Parathyroid adenoma (tissue), 2 donors: ENCODE measurements at regions not wholly inside any gene's neighbourhood (a gene's known extent, or its start where the extent isn't known, plus 50 kb on each side); places are given as distances from the start of the nearest gene placed in this dataset.

Experiments
- H2AFZ ChIP-seq: fragments of 300-600 bp; sonication (generic); one replicate; pipeline ENCODE4 v1.7.0; 2017; ENCODE audit warnings: antibody characterized with exemption, mild to moderate bottlenecking
- H3K27ac ChIP-seq: fragments of 300-600 bp; sonication (generic); one replicate; pipeline ENCODE4 v1.7.0; 2017
- H3K27me3 ChIP-seq: fragments of 300-600 bp; sonication (generic); one replicate; pipeline ENCODE4 v1.7.0; 2017; ENCODE audit warnings: low read length; ENCODE audit not compliant: control insufficient read depth, insufficient read depth
- H3K36me3 ChIP-seq: fragments of 300-600 bp; sonication (generic); one replicate; pipeline ENCODE4 v1.7.0; 2017; ENCODE audit warnings: low read length; ENCODE audit not compliant: control insufficient read depth, insufficient read depth
- H3K4me1 ChIP-seq: fragments of 300-600 bp; sonication (generic); one replicate; pipeline ENCODE4 v1.7.0; 2017; ENCODE audit warnings: control low read depth
- H3K4me2 ChIP-seq: fragments of 300-600 bp; sonication (generic); one replicate; pipeline ENCODE4 v1.7.0; 2017; ENCODE audit warnings: low read length
- H3K4me3 ChIP-seq: fragments of 300-600 bp; sonication (generic); one replicate; pipeline ENCODE4 v1.7.0; 2017; ENCODE audit warnings: low read depth, low read length
- H3K79me2 ChIP-seq: fragments of 300-600 bp; sonication (generic); one replicate; pipeline ENCODE4 v1.7.0; 2017; ENCODE audit warnings: control low read depth
- H3K9ac ChIP-seq: fragments of 300-600 bp; sonication (generic); one replicate; pipeline ENCODE4 v1.7.0; 2017; ENCODE audit warnings: mild to moderate bottlenecking
- H3K9me3 ChIP-seq: fragments of 300-600 bp; sonication (generic); one replicate; pipeline ENCODE4 v1.7.0; 2017; ENCODE audit warnings: low read length; ENCODE audit not compliant: control insufficient read depth
- TF ChIP-seq, protein P1 (sequence below): fragments of 300-600 bp; sonication (generic); IDR thresholded peaks from one replicate; pipeline ENCODE4 v1.7.0; 2017; ENCODE audit warnings: antibody characterized with exemption, mild to moderate bottlenecking
- donor health status: primary hyperparathyroidism.

DNA sequence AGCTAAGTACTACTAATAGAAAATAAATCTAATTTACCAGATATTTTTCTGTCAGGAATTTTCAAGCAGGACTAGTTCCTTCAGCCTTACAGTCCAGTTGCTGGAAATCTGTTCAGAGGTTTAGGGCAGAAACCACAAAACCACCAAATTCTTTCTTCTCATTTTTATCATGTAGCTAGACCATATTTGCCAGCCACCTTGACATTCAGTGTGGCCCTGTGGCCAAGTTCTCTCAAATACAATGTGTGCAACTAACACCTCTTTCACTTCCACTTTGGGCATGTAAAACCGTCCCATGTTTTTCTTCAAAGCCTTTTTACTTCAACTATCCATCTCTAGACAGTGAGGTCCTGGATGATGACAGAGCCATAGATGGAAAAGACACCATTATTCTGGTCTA lies 1133.2 kb upstream of the CDH18 start:
- Histone ChIP-seq H3K4me2 (no peak overlapping the region), H3K36me3 (no peaks in the 10 kb centered on the region), H3K27me3 (no peaks in the 10 kb centered on the region), H3K79me2 (no peaks in the 10 kb centered on the region), H3K9me3 (no peaks in the 10 kb centered on the region), H3K4me1 (no peaks in the 10 kb centered on the region), H3K9ac (no peak overlapping the region), H3K27ac (no peak overlapping the region), H2AFZ (no peak overlapping the region), H3K4me3 (no peak overlapping the region)
- TF ChIP-seq, protein P1, sequence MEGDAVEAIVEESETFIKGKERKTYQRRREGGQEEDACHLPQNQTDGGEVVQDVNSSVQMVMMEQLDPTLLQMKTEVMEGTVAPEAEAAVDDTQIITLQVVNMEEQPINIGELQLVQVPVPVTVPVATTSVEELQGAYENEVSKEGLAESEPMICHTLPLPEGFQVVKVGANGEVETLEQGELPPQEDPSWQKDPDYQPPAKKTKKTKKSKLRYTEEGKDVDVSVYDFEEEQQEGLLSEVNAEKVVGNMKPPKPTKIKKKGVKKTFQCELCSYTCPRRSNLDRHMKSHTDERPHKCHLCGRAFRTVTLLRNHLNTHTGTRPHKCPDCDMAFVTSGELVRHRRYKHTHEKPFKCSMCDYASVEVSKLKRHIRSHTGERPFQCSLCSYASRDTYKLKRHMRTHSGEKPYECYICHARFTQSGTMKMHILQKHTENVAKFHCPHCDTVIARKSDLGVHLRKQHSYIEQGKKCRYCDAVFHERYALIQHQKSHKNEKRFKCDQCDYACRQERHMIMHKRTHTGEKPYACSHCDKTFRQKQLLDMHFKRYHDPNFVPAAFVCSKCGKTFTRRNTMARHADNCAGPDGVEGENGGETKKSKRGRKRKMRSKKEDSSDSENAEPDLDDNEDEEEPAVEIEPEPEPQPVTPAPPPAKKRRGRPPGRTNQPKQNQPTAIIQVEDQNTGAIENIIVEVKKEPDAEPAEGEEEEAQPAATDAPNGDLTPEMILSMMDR = no peak

- H3K79me2 ChIP-seq = no peaks in the 10 kb centered on the region
- no peak overlapping the region for H3K9ac ChIP-seq
- H3K4me1 ChIP-seq = no peaks in the 10 kb centered on the region
- no peaks in the 10 kb centered on the region for H3K27me3 ChIP-seq
- TF ChIP-seq, protein P1 = no peak
- H3K36me3 ChIP-seq = no peaks in the 10 kb centered on the region
- H3K27ac ChIP-seq = no peak overlapping the region
- no peak overlapping the region for H2AFZ ChIP-seq
- no peak overlapping the region for H3K4me3 ChIP-seq
- no peaks in the 10 kb centered on the region for H3K9me3 ChIP-seq
- H3K4me2 ChIP-seq = no peak overlapping the region
These were observed 1109.7 kb upstream of the CDH18 start for GRCh38 chr5:21097661-21098060.

DNA sequence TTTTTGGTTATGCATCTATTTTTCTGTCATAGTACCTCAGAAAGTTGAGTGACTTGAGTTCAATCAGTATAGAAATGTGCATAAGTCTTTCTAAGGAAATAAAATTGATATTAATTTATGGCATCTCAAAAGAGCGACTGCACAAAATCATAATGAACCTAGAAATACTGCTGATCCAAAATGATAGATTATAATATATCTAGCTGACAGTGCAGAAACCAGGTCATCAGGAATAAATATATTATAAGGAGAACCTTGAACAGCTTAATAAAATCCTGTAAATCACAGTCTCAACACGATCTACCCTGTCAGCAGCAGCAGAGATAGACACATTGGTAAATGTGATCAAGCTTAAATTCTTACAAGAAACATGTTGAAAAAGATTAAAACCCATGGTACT lies 1106.6 kb upstream of the CDH18 start:
- Histone ChIP-seq H3K79me2 (no peaks in the 10 kb centered on the region), H3K9me3 (no peaks in the 10 kb centered on the region), H3K4me2 (no peak overlapping the region), H3K27me3 (no peaks in the 10 kb centered on the region), H2AFZ (no peak overlapping the region), H3K9ac (no peak overlapping the region), H3K27ac (no peak overlapping the region), H3K4me1 (no peaks in the 10 kb centered on the region), H3K4me3 (no peak overlapping the region), H3K36me3 (no peaks in the 10 kb centered on the region)
- TF ChIP-seq, protein P1 = no peak

GRCh38 chr5:21087766-21088165 lies 1099.8 kb upstream of the CDH18 start:
- TF ChIP-seq, protein P1 = no peak
- Histone ChIP-seq H3K4me3 (no peak overlapping the region), H3K4me1 (no peaks in the 10 kb centered on the region), H3K27ac (no peak overlapping the region), H3K36me3 (no peaks in the 10 kb centered on the region), H3K27me3 (no peaks in the 10 kb centered on the region), H2AFZ (no peak overlapping the region), H3K4me2 (no peak overlapping the region), H3K9ac (no peak overlapping the region), H3K79me2 (no peaks in the 10 kb centered on the region), H3K9me3 (no peaks in the 10 kb centered on the region)

DNA sequence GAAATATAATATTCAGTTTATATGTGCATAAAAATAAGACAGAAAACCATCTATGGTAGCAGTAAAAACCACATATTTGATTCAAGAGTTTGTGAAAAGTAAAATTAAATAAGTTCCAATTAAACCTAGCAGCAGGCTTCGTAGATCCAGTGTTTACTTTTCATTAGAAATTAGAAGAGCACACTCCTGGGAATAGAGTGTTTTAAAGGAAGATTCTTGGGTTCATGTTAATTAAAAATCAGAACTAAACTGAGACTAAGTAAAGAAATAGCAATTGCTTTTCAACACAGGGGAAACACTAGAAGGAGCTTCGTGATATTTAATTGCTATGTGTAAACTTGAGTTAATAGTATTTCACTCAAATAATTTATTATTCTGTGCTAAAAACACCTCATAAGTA lies 1097.8 kb upstream of the CDH18 start:
- H3K79me2 ChIP-seq = no peaks in the 10 kb centered on the region
- no peaks in the 10 kb centered on the region for H3K36me3 ChIP-seq
- H3K27me3 ChIP-seq = no peaks in the 10 kb centered on the region
- H3K27ac ChIP-seq = no peak overlapping the region
- no peak overlapping the region for H3K4me3 ChIP-seq
- H3K4me2 ChIP-seq = no peak overlapping the region
- TF ChIP-seq, protein P1 = no peak
- H3K9ac ChIP-seq = no peak overlapping the region
- no peaks in the 10 kb centered on the region for H3K4me1 ChIP-seq
- H2AFZ ChIP-seq = no peak overlapping the region
- no peaks in the 10 kb centered on the region for H3K9me3 ChIP-seq
